Neuronal stem cell (in vitro differentiated cells): ENCODE measurements at regions not wholly inside any gene's neighbourhood (a gene's known extent, or its start where the extent isn't known, plus 50 kb on each side); places are given as distances from the start of the nearest gene placed in this dataset.
A peak's percentile ranks its signal among the peaks of the same experiment; 100 is the strongest.
"Not testable (repeated sequence)": the region's sequence is repeated elsewhere in the genome, so short reads cannot be mapped to it uniquely, and the experiment has no call there.

Source experiments
- DNase-seq: peaks from one replicate; pipeline ENCODE4 v3.0.0-alpha.2; 2013; ENCODE audit warnings: low spot score
- H2AFZ ChIP-seq: one replicate; pipeline ENCODE4 v1.6.1; 2013; ENCODE audit warnings: mild to moderate bottlenecking, low read length, inconsistent platforms
- H2AK5ac ChIP-seq: 2 replicates; pipeline ENCODE4 v1.6.1; 2013; ENCODE audit warnings: low read depth, mild to moderate bottlenecking, inconsistent platforms, low read length, moderate library complexity, mixed read lengths
- H2BK120ac ChIP-seq: 2 replicates; pipeline ENCODE4 v1.6.1; 2013; ENCODE audit warnings: low read depth, mild to moderate bottlenecking, inconsistent platforms, low read length, moderate library complexity, mixed read lengths
- H2BK12ac ChIP-seq: one replicate; pipeline ENCODE4 v1.6.1; 2013; ENCODE audit warnings: low read length, inconsistent platforms
- H2BK15ac ChIP-seq: 2 replicates; pipeline ENCODE4 v1.6.1; 2013; ENCODE audit warnings: mild to moderate bottlenecking, low read length, inconsistent platforms, mixed read lengths
- H2BK5ac ChIP-seq: one replicate; pipeline ENCODE4 v1.6.1; 2013; ENCODE audit warnings: inconsistent platforms, mild to moderate bottlenecking, low read length, moderate library complexity
- H3K14ac ChIP-seq: one replicate; pipeline ENCODE4 v1.6.1; 2013; ENCODE audit warnings: low read length, inconsistent platforms
- H3K18ac ChIP-seq: 2 replicates; pipeline ENCODE4 v1.6.1; 2013; ENCODE audit warnings: low read length, inconsistent platforms
- H3K23ac ChIP-seq: 2 replicates; pipeline ENCODE4 v1.6.1; 2013; ENCODE audit warnings: low read depth, mild to moderate bottlenecking, mixed read lengths, low read length, inconsistent platforms; ENCODE audit not compliant: poor library complexity
- H3K27ac ChIP-seq: replicated peaks from 3 replicates; pipeline ENCODE4 v1.5.1; 2013; ENCODE audit warnings: low read length, inconsistent platforms
- H3K27me3 ChIP-seq, 3 experiments: 2 replicates each; pipeline ENCODE4 v1.6.1; 2013; ENCODE audit warnings: low read length in 3 of 3, mild to moderate bottlenecking in 2 of 3, inconsistent platforms in 1 of 3, low read depth in 1 of 3, mixed read lengths in 1 of 3, moderate library complexity in 1 of 3; ENCODE audit not compliant: control insufficient read depth in 3 of 3, insufficient read depth in 3 of 3
- H3K36me3 ChIP-seq, 2 donors: replicated peaks in 1 of 2; 2 replicates each; pipeline ENCODE4 v1.6.1; 2013; ENCODE audit warnings: low read length in 2 of 2; ENCODE audit not compliant: control insufficient read depth in 2 of 2, insufficient read depth in 2 of 2
- H3K4ac ChIP-seq: 2 replicates; pipeline ENCODE4 v1.6.1; 2013; ENCODE audit warnings: inconsistent platforms, mild to moderate bottlenecking, low read length, moderate library complexity
- H3K4me1 ChIP-seq, 2 donors: 1 replicate in 1 of 2; 2 replicates in 1 of 2; pipeline ENCODE4 v1.6.1; 2013; ENCODE audit warnings: low read length in 2 of 2, low read depth in 1 of 2; ENCODE audit not compliant: control insufficient read depth in 2 of 2, insufficient read depth in 1 of 2
- H3K4me2 ChIP-seq: one replicate; pipeline ENCODE4 v1.6.1; 2013; ENCODE audit warnings: mild to moderate bottlenecking, low read length, inconsistent platforms; ENCODE audit not compliant: insufficient read depth, poor library complexity, severe bottlenecking
- H3K4me3 ChIP-seq, 2 donors: 2 replicates each; pipeline ENCODE4 v1.5.1; 2013; ENCODE audit warnings: low read length in 2 of 2, mild to moderate bottlenecking in 2 of 2, inconsistent platforms in 1 of 2, moderate library complexity in 1 of 2
- H3K79me1 ChIP-seq: one replicate; pipeline ENCODE4 v1.6.1; 2013; ENCODE audit warnings: low read depth, mild to moderate bottlenecking, inconsistent platforms, low read length, moderate library complexity
- H3K9ac ChIP-seq: one replicate; pipeline ENCODE4 v1.6.1; 2013; ENCODE audit warnings: mild to moderate bottlenecking, low read depth, low read length, inconsistent platforms; ENCODE audit not compliant: poor library complexity
- H3K9me3 ChIP-seq, 2 donors: replicated peaks in 1 of 2; 2 replicates each; pipeline versions ENCODE3 to v1.6.1; 2013; ENCODE audit warnings: low read length in 2 of 2, mild to moderate bottlenecking in 2 of 2, inconsistent platforms in 1 of 2, low read depth in 1 of 2, mixed read lengths in 1 of 2, moderate library complexity in 1 of 2; ENCODE audit not compliant: control insufficient read depth in 2 of 2, insufficient read depth in 1 of 2
- H4K8ac ChIP-seq: one replicate; pipeline ENCODE4 v1.6.1; 2013; ENCODE audit warnings: low read depth, mild to moderate bottlenecking, inconsistent platforms, low read length, moderate library complexity
- H4K91ac ChIP-seq: one replicate; pipeline ENCODE4 v1.6.1; 2013; ENCODE audit warnings: low read length, low read depth, mild to moderate bottlenecking, inconsistent platforms; ENCODE audit not compliant: poor library complexity
- WGBS, 2 donors: extraction: QIAGEN DNeasy Blood & Tissue Kit; methylation state at CpG; one replicate each; pipeline ENCODE4 v1.1.7; 2013; ENCODE audit warnings: missing lambda C conversion rate in 2 of 2, mixed read lengths in 1 of 2; ENCODE audit not compliant: insufficient read length in 2 of 2, insufficient replicate concordance in 1 of 2; ENCODE audit errors: extremely low coverage in 2 of 2; 5-methylcytosine and 5-hydroxymethylcytosine counted together

DNA sequence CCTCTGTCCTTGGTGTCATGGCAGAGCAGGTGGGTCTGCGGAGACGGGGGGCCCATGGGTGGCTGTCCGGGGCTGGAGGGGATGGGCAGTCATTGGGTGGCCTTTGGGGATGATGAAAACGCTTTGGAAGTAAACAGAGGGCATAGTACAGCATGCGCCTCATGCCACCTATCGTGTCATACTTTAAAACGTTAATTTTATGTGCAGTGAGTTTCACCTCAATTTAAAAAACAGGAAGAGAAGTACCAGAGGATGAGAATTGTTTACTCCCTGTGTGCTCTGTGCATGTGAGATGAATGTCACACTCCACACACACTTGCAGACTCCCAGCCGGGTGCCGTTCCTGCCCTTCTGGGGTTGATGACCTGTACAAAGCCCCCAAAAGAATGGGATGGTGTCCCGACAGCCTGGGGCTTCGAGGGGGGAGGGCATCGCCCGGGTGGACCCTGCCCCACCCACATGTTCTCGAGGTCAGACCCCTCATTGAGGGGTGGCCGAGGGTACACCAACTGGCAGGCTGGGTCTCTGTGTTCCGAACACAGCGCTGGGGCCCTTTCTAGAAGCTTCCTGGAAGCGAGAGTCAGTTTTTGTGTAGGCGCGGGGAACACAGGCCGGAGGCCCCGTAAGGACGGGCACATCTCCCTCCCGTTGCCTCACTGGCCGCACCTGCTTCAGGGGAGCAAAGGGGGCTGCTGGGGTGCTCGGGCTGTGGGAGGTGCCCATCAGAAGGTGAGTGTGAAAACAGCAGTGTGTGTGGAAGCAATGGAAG lies 153.2 kb downstream of the LAT start:
- Histone ChIP-seq H2BK12ac (peak overlapping the region; percentile 58), H3K18ac (peak overlapping the region; percentile 28)
- not testable (repeated sequence) for H3K14ac ChIP-seq, H4K91ac ChIP-seq, H4K8ac ChIP-seq, H3K4me2 ChIP-seq, H3K4me1 ChIP-seq, H2AK5ac ChIP-seq, H2BK15ac ChIP-seq, H3K4ac ChIP-seq, DNase-seq, H3K27ac ChIP-seq, H3K4me3 ChIP-seq, H2BK120ac ChIP-seq, H3K36me3 ChIP-seq, H3K79me1 ChIP-seq, H2AFZ ChIP-seq, H3K23ac ChIP-seq, H3K9me3 ChIP-seq, H3K9ac ChIP-seq, H2BK5ac ChIP-seq, H3K27me3 ChIP-seq
- WGBS, 2 donors = no CpG with 5 or more reads among the region's 26 CpGs

DNA sequence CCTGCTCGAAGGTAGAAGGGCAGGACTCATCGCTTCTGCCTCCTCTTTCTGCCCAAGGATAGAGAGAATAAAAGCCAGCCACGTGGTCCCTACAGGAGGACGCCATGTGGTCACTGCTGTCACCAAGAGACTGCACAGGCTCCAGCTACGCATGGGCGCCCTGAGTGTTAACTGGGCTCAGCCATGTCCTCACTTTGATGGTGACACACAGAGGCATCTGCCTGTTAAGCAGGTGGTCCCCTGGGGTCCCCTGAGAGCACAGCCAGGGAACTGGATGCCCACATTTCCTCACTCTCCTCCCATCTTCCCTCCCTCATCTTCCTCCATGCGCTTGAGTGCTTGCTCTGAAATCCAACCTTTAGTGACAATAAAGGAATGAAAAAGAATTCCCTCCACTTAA lies 152.6 kb downstream of the LAT start:
- not testable (repeated sequence) for H2BK12ac ChIP-seq
- peak overlapping the region; percentile 10 for H2AFZ ChIP-seq
- no CpG with 5 or more reads among the region's 7 CpGs for WGBS, 2 donors

DNA sequence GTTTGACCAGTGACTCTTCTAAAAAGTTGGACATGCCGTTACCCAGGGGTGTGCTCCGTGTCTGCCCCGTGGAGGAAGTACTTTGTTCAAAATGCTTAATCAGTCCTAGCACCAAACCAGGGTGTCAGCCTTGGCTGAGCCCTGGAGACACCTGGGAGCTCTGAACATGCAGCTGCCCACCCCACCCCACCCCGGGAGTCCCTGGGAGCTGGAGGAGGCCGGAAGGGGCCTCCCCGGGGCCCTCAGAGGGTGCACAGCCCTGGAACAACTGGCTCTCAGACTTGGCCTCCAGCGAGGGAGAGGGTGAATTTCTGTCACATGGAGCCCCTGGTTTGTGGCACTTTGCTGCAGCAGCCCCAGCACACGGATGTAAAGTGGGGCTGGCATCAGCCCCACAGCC lies 152.1 kb downstream of the LAT start:
- not testable (repeated sequence) for H3K9ac ChIP-seq, DNase-seq, H3K4ac ChIP-seq, H3K23ac ChIP-seq, H3K14ac ChIP-seq, H3K4me1 ChIP-seq, H2AK5ac ChIP-seq, H2BK15ac ChIP-seq, H3K79me1 ChIP-seq, H3K27ac ChIP-seq, H3K9me3 ChIP-seq, H4K8ac ChIP-seq, H4K91ac ChIP-seq, H2BK120ac ChIP-seq, H2BK12ac ChIP-seq, H3K4me3 ChIP-seq, H3K36me3 ChIP-seq, H3K18ac ChIP-seq, H2BK5ac ChIP-seq, H3K27me3 ChIP-seq, H3K4me2 ChIP-seq
- no CpG with 5 or more reads among the region's 8 CpGs for WGBS, 2 donors
- peak overlapping the region; percentile 10 for H2AFZ ChIP-seq

More for the DNA sequence above, 152.6 kb downstream of the LAT start:
- not testable (repeated sequence) for H3K4ac ChIP-seq, H4K8ac ChIP-seq, H3K18ac ChIP-seq, H3K4me1 ChIP-seq, H3K23ac ChIP-seq, H2BK5ac ChIP-seq, H2AK5ac ChIP-seq, H3K79me1 ChIP-seq, H3K27me3 ChIP-seq, H3K9me3 ChIP-seq, H4K91ac ChIP-seq, H2BK120ac ChIP-seq, H3K4me3 ChIP-seq, DNase-seq, H2BK15ac ChIP-seq, H3K27ac ChIP-seq, H3K9ac ChIP-seq, H3K36me3 ChIP-seq, H3K4me2 ChIP-seq, H3K14ac ChIP-seq

DNA sequence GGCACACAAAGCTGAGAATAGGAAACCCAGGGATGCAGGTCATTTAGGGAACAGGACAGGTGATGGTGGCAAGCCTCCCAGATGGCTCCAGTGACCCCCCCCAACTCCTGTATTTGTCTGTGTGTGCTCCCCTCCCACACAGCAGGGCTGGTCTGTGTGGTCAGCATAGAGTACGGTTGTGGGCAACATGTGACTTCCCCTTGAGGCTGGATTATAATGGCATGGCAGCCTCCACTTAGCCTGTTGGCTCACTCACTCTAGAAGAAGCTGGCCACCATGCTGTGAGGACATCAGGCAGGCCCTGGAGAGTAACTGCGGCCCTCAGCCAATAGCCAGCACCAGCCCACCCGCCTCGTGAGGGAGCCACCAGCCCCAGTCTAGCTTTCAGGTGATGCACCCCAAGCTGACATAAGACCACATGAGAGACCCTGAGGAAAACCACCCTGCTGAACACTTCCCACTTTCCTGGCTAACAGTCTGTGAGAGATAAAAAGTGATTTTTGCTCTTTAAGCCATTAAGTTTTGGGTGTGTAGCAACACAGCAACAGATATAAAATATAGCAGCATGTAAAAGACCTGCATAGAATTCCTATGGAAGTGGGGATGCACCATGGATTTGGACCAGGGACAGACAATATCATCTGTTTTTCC lies 151.3 kb downstream of the LAT start:
- not testable (repeated sequence) for H2AFZ ChIP-seq, H4K8ac ChIP-seq, H3K9me3 ChIP-seq, H3K9ac ChIP-seq, H3K23ac ChIP-seq, H3K27me3 ChIP-seq, H3K79me1 ChIP-seq, H3K18ac ChIP-seq, H3K4ac ChIP-seq, H2BK120ac ChIP-seq, H3K4me3 ChIP-seq, H3K4me2 ChIP-seq, H3K27ac ChIP-seq, H2BK5ac ChIP-seq, H3K4me1 ChIP-seq, H3K36me3 ChIP-seq, H2AK5ac ChIP-seq, H4K91ac ChIP-seq, H2BK15ac ChIP-seq, DNase-seq, H2BK12ac ChIP-seq, H3K14ac ChIP-seq
- no CpG with 5 or more reads among the region's 4 CpGs for WGBS, 2 donors
